ENCODE measurements at regions not wholly inside any gene's neighbourhood (a gene's known extent, or its start where the extent isn't known, plus 50 kb on each side); places are given as distances from the start of the nearest gene placed in this dataset.

- TF ChIP-seq, protein P1, sequence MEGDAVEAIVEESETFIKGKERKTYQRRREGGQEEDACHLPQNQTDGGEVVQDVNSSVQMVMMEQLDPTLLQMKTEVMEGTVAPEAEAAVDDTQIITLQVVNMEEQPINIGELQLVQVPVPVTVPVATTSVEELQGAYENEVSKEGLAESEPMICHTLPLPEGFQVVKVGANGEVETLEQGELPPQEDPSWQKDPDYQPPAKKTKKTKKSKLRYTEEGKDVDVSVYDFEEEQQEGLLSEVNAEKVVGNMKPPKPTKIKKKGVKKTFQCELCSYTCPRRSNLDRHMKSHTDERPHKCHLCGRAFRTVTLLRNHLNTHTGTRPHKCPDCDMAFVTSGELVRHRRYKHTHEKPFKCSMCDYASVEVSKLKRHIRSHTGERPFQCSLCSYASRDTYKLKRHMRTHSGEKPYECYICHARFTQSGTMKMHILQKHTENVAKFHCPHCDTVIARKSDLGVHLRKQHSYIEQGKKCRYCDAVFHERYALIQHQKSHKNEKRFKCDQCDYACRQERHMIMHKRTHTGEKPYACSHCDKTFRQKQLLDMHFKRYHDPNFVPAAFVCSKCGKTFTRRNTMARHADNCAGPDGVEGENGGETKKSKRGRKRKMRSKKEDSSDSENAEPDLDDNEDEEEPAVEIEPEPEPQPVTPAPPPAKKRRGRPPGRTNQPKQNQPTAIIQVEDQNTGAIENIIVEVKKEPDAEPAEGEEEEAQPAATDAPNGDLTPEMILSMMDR (conservative IDR thresholded peaks at IDR 0.05; ENCODE audit: low read length), result no peak
- no peak for TF ChIP-seq EZH2phosphoT487 (IDR thresholded peaks at IDR 0.05; ENCODE audit: borderline replicate concordance)
Measured at GRCh38 chr9:115202181-115202580, 84.2 kb upstream of the TNC start.

All from Loucy (cell line).